Ovary (tissue), 7 donors: ENCODE measurements at regions not wholly inside any gene's neighbourhood (a gene's known extent, or its start where the extent isn't known, plus 50 kb on each side); places are given as distances from the start of the nearest gene placed in this dataset.

ENCODE experiments used
- DNase-seq, 5 donors: peaks; one replicate each; pipeline ENCODE4 v3.0.0-alpha.2; 2019 to 2020
- H3K27ac ChIP-seq, 2 donors: fragments of 200-600 bp; one replicate each; pipeline versions ENCODE4 v1.5.1 to v1.8.0; 2019 to 2022
- H3K27me3 ChIP-seq: fragments of 200-600 bp; one replicate; pipeline ENCODE4 v1.8.0; 2022
- H3K36me3 ChIP-seq: fragments of 200-600 bp; sonication (generic); one replicate; pipeline ENCODE4 v1.5.1; 2019
- H3K4me1 ChIP-seq: one replicate; pipeline ENCODE4 v1.8.1; 2013; ENCODE audit warnings: mild to moderate bottlenecking, moderate library complexity; ENCODE audit not compliant: insufficient read depth
- H3K4me3 ChIP-seq: fragments of 200-600 bp; sonication (generic); one replicate; pipeline ENCODE4 v1.5.1; 2017
- H3K9me3 ChIP-seq, 2 donors: fragments of 200-600 bp in 1 of 2; sonication (generic) in 1 of 2; one replicate each; pipeline versions ENCODE4 v1.5.1 to v1.8.1; 2013 to 2019; ENCODE audit warnings: mild to moderate bottlenecking in 1 of 2, moderate library complexity in 1 of 2
- EP300 ChIP-seq: sonication (generic); formaldehyde crosslinking; IDR thresholded peaks from one replicate; pipeline ENCODE4 v1.6.1; 2017; ENCODE audit warnings: antibody characterized with exemption
- POLR2A ChIP-seq: fragments of 450-650 bp; IDR thresholded peaks from one replicate; pipeline ENCODE4 v1.6.1; 2017; ENCODE audit warnings: antibody characterized with exemption, mild to moderate bottlenecking, moderate library complexity
- WGBS, 3 donors: extraction: QIAGEN DNeasy Blood & Tissue Kit in 1 of 3; methylation state at CpG; one replicate each; pipeline versions ENCODE4 v1.1.5 to v1.1.7; 2013 to 2017; 5-methylcytosine and 5-hydroxymethylcytosine counted together
- intact Hi-C, 4 donors: fragments of 100-400 bp; cut with DNase I; formaldehyde crosslinking; loops; one replicate each; pipeline versions ENCODE4 v1.11.0 to v1.15.1; 2022 to 2023
- TF ChIP-seq, protein P1 (sequence below), 3 donors: fragments of 450-650 bp in 2 of 3; fragments of 200-600 bp in 1 of 3; IDR thresholded peaks; one replicate each; pipeline versions ENCODE4 v1.5.1 to v1.8.0; 2016 to 2022; ENCODE audit warnings: antibody characterized with exemption in 3 of 3, mild to moderate bottlenecking in 1 of 3
- donor health status: DM: no; HTN: no; CAD: no; lungs with moderate emphysema.
- donor health status: DM: no; HTN: no; CAD: no.
- donor health status: Bipolar disorder and iron deficiency.
- donor health status: DM: no; HTN: no; CAD: no.
- donor health status: DM: yes; HTN: yes; CAD: no.

DNA sequence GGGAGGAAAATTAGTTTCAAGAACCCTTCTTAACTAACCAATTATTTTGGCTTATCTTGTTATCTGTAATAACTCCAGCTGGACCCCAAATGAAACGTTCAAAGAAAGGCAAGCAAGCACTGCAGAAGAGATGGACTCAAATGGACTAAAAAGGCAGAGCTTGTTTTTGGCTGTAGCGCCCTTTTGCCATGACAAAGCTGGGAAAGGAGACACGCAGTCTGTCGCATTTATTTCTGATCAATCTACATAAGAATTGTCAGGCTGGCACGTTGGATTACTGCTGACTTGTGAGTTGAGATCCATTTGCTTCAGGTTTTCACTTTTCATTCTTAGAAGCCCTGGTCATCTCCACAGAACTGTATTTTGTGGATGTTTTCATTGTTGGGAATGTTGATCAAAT is 402.9 kb downstream of the TMEM182 start:
- 39 to 60% (median 56%) methylated on average over 5 of the region's 5 CpGs for WGBS, 3 donors
- no peak for DNase-seq

DNA sequence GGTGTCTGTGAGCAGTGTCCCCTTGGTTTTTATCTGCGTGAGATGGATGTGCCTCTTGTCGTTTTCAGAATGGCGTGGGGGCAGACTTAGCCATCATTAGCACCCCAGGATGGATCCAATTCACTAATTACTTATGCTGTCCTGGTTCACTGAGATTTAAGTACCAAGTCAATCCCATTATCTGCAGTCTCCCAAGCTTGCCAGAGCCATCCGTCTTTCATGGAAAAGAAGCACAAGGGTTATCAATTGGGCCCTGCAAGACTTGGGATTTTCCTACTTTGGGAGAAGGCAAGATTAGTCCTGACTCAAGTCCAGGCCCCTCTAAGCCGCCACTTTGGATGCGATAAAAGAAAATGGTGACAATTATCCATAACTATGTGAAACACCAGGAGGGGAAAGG is 404.0 kb downstream of the TMEM182 start:
- intact Hi-C loops = no loop called here
- Histone ChIP-seq H3K27me3 (no peaks in the 10 kb centered on the region), H3K27ac (no peak overlapping the region), H3K4me1 (no peaks in the 10 kb centered on the region), H3K36me3 (no peaks in the 10 kb centered on the region), H3K9me3 (no peaks in the 10 kb centered on the region), H3K4me3 (no peak overlapping the region)
- DNase-seq = no peak
- WGBS, 3 donors = 72 to 80% (median 75%) methylated on average over 6 of the region's 6 CpGs
- TF ChIP-seq, protein P1, sequence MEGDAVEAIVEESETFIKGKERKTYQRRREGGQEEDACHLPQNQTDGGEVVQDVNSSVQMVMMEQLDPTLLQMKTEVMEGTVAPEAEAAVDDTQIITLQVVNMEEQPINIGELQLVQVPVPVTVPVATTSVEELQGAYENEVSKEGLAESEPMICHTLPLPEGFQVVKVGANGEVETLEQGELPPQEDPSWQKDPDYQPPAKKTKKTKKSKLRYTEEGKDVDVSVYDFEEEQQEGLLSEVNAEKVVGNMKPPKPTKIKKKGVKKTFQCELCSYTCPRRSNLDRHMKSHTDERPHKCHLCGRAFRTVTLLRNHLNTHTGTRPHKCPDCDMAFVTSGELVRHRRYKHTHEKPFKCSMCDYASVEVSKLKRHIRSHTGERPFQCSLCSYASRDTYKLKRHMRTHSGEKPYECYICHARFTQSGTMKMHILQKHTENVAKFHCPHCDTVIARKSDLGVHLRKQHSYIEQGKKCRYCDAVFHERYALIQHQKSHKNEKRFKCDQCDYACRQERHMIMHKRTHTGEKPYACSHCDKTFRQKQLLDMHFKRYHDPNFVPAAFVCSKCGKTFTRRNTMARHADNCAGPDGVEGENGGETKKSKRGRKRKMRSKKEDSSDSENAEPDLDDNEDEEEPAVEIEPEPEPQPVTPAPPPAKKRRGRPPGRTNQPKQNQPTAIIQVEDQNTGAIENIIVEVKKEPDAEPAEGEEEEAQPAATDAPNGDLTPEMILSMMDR (IDR thresholded peaks at IDR 0.05) = no peak
- TF ChIP-seq EP300 (no peak), POLR2A (no peak)

More for the DNA sequence above, 402.9 kb downstream of the TMEM182 start:
- Histone ChIP-seq H3K4me3 (no peak overlapping the region), H3K27me3 (no peaks in the 10 kb centered on the region), H3K36me3 (no peaks in the 10 kb centered on the region), H3K4me1 (no peaks in the 10 kb centered on the region), H3K27ac (no peak overlapping the region), H3K9me3 (no peaks in the 10 kb centered on the region)
- TF ChIP-seq, protein P1 (IDR thresholded peaks at IDR 0.05) = no peak
- no peak for TF ChIP-seq POLR2A
- no peak for TF ChIP-seq EP300
- intact Hi-C loops = no loop called here

- intact Hi-C loops = no loop called here
- 73 to 80% (median 80%) methylated on average over 12 of the region's 12 CpGs for WGBS, 3 donors
- Histone ChIP-seq H3K36me3 (no peaks in the 10 kb centered on the region), H3K27me3 (no peaks in the 10 kb centered on the region), H3K4me3 (no peak overlapping the region), H3K9me3 (no peaks in the 10 kb centered on the region), H3K27ac (no peak overlapping the region), H3K4me1 (no peaks in the 10 kb centered on the region)
- TF ChIP-seq POLR2A (no peak), EP300 (no peak)
- TF ChIP-seq, protein P1 (IDR thresholded peaks at IDR 0.05) = no peak
- DNase-seq = no peak
Observed at GRCh38 chr2:103166456-103167324, 404.9 kb downstream of the TMEM182 start.

- Histone ChIP-seq H3K27me3 (no peaks in the 10 kb centered on the region), H3K4me3 (no peak overlapping the region), H3K4me1 (no peaks in the 10 kb centered on the region), H3K36me3 (no peaks in the 10 kb centered on the region), H3K27ac (no peak overlapping the region), H3K9me3 (no peaks in the 10 kb centered on the region)
- TF ChIP-seq POLR2A (no peak), EP300 (no peak)
- TF ChIP-seq, protein P1 (IDR thresholded peaks at IDR 0.05) = no peak
- intact Hi-C loops = no loop called here
- 88 to 92% (median 89%) methylated on average over 9 of the region's 9 CpGs for WGBS, 3 donors
- no peak for DNase-seq
Observed at GRCh38 chr2:103167599-103167998, 405.8 kb downstream of the TMEM182 start.
